GM08714 (cell line): ENCODE measurements at regions not wholly inside any gene's neighbourhood (a gene's known extent, or its start where the extent isn't known, plus 50 kb on each side); places are given as distances from the start of the nearest gene placed in this dataset.
"Not testable (repeated sequence)": the region's sequence is repeated elsewhere in the genome, so short reads cannot be mapped to it uniquely, and the experiment has no call there.

Experiments used
- H3K4me3 ChIP-seq: fragments of 200-500 bp; sonication (Bioruptor generic); 2 replicates; pipeline ENCODE4 v1.5.1; 2014; ENCODE audit warnings: mild to moderate bottlenecking, low read length, inconsistent platforms
- ZNF274 ChIP-seq: IDR thresholded peaks from 2 replicates; pipeline ENCODE4 v1.6.1; 2012; ENCODE audit warnings: mild to moderate bottlenecking, low read depth, low read length

- TF ChIP-seq ZNF274, result no peak
- H3K4me3 ChIP-seq, result no peak overlapping the region
Measured at GRCh38 chr5:133870661-133871060, 97.8 kb downstream of the C5orf15 start.

GRCh38 chr5:133869519-133870335 lies 98.7 kb downstream of the C5orf15 start:
- H3K4me3 ChIP-seq, result no peak overlapping the region
- TF ChIP-seq ZNF274, result no peak

- H3K4me3 ChIP-seq, result no peak overlapping the region
- no peak for TF ChIP-seq ZNF274
Measured at GRCh38 chr5:133868946-133869518, 99.4 kb downstream of the C5orf15 start.

GRCh38 chr5:133867851-133868545 lies 100.4 kb downstream of the C5orf15 start:
- H3K4me3 ChIP-seq, result no peak overlapping the region
- TF ChIP-seq ZNF274, result no peak

- no peak for TF ChIP-seq ZNF274
- no peak overlapping the region for H3K4me3 ChIP-seq
Measured at GRCh38 chr5:133867341-133867740, 101.1 kb downstream of the C5orf15 start.

- no peak overlapping the region for H3K4me3 ChIP-seq
- TF ChIP-seq ZNF274, result no peak
Measured at GRCh38 chr5:133866903-133867245, 101.6 kb downstream of the C5orf15 start.

- TF ChIP-seq ZNF274, result no peak
- no peak overlapping the region for H3K4me3 ChIP-seq
Measured at GRCh38 chr5:133866160-133866902, 102.1 kb downstream of the C5orf15 start.

- no peak overlapping the region for H3K4me3 ChIP-seq
- TF ChIP-seq ZNF274, result no peak
Measured at GRCh38 chr5:133865113-133865512, 103.3 kb downstream of the C5orf15 start.

- no peak for TF ChIP-seq ZNF274
Measured at GRCh38 chr5:133864711-133865110, 103.7 kb downstream of the C5orf15 start.

GRCh38 chr5:133863857-133864585 lies 104.4 kb downstream of the C5orf15 start:
- H3K4me3 ChIP-seq, result no peak overlapping the region
- no peak for TF ChIP-seq ZNF274

More at GRCh38 chr5:133864711-133865110, 103.7 kb downstream of the C5orf15 start:
- no peak overlapping the region for H3K4me3 ChIP-seq

GRCh38 chr5:133861161-133861737 lies 107.2 kb downstream of the C5orf15 start:
- no peak for TF ChIP-seq ZNF274
- H3K4me3 ChIP-seq, result no peak overlapping the region

GRCh38 chr5:133859073-133859472 lies 109.4 kb downstream of the C5orf15 start:
- no peak overlapping the region for H3K4me3 ChIP-seq
- no peak for TF ChIP-seq ZNF274

GRCh38 chr5:133857595-133858313 lies 110.7 kb downstream of the C5orf15 start:
- H3K4me3 ChIP-seq, result not testable (repeated sequence)
